NCI-H146 treated with DMSO at 0.1 percent for 48 hours (cell line): ENCODE measurements at regions not wholly inside any gene's neighbourhood (a gene's known extent, or its start where the extent isn't known, plus 50 kb on each side); places are given as distances from the start of the nearest gene placed in this dataset.

Source experiments
- DNase-seq: peaks from one replicate; lab custom pipeline; 2025; ENCODE audit not compliant: unreplicated experiment; lab: John Stamatoyannopoulos, UW

DNA sequence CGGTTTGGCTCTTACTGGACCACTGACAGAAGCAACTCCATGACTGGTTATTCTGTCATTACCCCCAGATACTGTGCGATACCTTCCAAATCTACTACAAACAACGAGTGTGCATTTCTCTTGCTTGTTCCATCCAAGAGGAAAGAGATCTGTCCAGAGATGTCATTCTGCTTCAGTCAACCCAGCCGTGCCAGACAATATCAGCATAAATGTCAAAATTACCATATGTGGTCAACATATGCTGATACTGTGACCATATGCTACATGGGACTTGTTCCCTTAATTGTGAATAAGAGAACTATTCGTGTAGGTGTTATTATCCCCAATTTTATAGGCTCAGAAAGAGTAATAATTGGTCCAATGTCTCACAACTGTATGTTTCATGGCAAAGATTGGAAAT is 143.2 kb upstream of the PRSS1 start:
- DNase-seq: no peak

GRCh38 chr7:142604671-142605070 is 144.6 kb upstream of the PRSS1 start:
- DNase-seq: no peak

DNA sequence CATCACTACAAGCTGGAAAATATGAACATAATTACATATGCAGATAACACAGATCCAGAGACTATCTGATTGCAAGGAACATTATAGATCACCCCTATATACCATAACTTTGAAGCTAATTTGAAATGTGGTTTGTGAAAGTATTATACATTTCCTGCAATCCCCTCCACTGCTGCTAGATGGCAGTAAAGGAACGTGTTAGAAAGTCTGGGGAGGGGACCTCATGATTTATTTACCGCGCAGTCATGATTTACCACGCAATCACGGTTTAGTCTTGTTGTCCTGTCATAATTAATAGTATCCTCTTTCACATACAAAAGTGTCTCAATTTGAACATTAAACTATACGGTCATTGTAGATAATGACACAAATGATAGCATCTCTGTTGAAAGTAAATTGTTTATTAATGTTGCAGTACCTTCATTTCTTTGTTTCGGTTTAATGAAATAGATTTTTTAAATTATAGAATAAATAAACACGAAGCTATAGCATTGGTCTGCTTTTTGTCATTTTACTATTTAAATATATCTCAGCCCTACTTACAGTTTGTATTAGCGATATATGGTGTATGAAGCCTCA is 145.3 kb upstream of the PRSS1 start:
- DNase-seq: no peak

DNA sequence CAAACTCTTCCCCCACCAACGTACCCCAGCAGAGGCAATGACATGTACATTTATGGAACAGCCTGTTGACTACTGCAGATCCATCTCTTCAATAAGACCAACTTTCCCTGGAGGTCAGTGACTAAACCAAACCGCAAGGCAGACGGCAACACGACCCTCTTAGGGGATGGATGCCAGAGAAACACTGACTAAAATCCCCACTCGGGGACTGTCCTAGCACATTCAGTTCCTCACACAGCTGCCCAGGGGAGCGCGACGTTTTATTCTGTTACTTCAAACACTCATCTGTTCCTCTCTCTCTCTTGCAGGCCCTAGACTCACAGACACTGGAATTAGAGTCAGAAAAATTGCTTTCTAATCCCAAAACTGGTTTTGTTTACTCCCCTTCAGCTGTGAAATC is 146.5 kb upstream of the PRSS1 start:
- DNase-seq: no peak

GRCh38 chr7:142602183-142602582 is 147.1 kb upstream of the PRSS1 start:
- DNase-seq: no peak

- no peak for DNase-seq
Measured at GRCh38 chr7:142598297-142598696, 151.0 kb upstream of the PRSS1 start.

DNA sequence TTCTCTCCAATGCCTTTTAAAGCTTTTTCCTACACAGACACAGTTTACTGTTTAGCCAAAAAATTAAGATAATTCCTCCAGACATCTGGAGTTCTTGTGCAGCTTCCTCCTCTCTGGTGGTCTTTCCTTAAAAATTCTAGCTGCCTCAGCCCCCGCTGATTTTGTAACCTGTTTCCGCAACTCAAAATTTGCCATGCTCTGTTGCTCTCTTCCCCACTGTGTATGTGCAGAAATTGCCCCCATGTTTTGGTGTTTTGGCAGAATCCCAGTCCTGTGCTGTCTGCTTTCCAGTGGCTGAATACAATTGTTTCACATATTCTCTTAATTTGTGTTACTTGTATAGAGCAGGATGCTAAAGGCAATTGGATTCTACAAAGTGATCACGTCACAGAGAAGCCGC is 151.7 kb upstream of the PRSS1 start:
- DNase-seq: no peak

DNA sequence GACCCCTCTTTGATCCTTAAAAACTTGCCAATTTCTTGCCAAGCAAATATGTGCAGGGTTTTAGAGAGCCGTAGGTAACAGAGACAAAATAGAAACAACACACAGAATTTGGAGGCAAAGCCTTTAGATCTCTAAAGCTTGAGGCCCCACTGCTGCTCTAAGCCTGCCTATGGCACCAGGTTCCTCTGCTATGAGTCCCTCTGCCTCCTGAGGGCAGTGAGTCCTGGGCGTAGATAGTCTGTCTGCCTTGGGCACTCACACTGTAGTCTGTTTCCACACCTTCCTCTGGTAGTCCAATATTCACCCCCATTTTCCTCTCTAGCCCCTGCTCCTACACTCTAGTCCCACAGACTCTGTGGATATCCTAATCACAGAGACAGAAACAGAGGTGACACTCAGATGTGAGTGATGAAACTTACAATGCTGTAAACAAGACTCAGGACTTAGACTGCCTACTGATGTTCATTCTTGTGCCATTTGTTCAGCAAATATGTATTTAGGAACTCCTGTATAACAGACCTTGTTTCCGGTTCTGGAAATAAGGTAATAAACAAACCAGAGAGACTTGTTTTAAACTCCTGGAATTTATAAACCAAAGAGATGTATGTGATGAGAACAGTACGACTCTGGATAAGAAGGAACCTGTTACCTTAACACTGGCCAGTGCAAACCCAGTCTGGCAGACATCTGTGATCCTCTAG is 153.3 kb upstream of the PRSS1 start:
- DNase-seq: no peak

GRCh38 chr7:142594078-142594477 is 155.2 kb upstream of the PRSS1 start:
- DNase-seq: no peak

DNA sequence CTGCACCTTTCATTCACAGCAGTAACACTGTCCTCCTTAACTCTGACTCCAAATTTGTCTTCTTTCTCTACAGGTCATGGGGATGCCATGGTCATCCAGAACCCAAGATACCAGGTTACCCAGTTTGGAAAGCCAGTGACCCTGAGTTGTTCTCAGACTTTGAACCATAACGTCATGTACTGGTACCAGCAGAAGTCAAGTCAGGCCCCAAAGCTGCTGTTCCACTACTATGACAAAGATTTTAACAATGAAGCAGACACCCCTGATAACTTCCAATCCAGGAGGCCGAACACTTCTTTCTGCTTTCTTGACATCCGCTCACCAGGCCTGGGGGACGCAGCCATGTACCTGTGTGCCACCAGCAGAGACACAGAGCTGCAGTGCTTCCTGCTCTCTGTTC is 156.2 kb upstream of the PRSS1 start:
- DNase-seq: no peak

DNA sequence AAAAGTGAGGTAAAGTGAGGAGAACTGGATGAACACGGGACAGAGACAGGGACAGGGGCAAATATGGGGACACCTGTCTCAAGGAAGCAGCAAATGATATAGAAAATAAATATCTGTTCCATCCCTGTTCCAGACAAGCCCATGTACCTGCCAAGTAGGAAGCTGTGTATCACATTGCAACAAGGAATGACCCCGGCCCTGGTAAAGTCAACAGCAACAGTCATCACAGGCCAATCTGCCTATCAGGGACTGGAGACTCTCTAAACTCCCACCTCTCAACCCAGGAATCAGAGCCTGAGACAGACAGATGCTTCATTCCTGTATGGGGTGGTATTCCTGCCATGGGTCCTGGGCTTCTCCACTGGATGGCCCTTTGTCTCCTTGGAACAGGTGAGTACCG is 156.6 kb upstream of the PRSS1 start:
- no peak for DNase-seq

GRCh38 chr7:142592231-142592630 is 157.0 kb upstream of the PRSS1 start:
- DNase-seq: no peak

DNA sequence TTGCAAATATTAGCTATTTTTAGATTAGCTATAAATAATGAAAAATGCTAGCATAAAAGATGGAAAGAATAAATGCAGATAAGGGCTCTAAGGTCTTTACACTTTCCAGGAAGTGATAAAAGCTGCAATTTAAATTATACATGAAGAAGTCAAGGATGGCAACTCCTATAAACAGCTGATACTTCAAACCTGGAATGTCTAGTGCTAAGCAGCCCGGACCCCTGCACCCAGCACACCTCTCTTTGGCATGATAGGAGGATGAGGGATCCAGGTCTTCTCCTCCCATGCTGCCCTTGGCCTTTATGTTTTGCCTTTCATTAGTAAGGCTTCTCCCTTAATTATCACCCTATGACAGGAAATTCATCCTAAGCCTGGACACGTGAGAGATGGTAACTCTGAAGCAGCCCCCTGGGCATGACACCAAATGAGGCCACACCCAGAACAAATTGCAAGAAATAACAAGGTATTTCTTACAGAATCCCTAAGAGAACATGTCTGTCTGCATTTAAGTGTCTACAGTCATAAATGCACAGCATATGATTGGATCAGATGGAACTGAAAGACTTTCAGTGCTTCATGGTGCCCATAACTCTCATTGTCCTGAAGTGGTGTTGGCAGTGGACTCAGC is 158.3 kb upstream of the PRSS1 start:
- DNase-seq: no peak

DNA sequence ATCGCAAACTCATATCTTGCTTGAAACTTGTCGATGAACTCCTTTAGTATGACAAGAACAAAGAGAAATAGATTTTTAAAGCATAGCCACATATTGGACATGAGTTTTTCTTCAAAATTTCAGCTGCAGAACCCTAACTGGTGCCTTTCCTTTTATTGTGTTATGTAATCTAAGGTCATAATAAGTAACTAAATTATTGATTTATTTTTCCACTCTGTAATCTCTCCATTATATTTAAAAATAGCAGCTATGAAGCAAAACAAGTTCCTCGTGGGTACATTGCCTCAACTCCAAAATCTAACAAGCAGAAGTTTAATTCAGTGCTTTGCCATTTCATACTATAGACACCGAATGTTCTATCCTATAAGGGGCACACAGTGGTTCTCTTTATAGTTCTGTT is 159.2 kb upstream of the PRSS1 start:
- no peak for DNase-seq

GRCh38 chr7:142587578-142588191 is 161.6 kb upstream of the PRSS1 start:
- no peak for DNase-seq

DNA sequence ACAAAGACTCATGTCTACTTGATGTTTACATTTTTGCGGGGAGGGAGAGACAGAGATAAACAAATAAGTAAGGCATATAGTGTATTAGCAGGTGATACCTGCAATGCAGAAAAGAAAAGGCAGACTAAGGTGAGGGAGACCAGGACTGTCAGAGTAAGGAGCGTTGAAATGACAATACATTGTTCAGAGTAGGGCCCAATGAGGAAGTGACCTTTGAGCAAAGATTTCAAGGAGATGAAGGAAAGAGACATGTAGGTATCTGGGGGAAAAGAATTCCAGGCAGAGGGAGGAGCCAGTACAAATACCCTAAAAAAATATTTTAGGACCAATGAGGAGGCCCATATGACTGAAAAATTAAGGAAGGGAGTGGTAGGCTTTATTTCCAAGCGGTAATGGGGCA is 162.7 kb upstream of the PRSS1 start:
- no peak for DNase-seq

GRCh38 chr7:142585425-142585824 is 163.8 kb upstream of the PRSS1 start:
- DNase-seq: no peak

DNA sequence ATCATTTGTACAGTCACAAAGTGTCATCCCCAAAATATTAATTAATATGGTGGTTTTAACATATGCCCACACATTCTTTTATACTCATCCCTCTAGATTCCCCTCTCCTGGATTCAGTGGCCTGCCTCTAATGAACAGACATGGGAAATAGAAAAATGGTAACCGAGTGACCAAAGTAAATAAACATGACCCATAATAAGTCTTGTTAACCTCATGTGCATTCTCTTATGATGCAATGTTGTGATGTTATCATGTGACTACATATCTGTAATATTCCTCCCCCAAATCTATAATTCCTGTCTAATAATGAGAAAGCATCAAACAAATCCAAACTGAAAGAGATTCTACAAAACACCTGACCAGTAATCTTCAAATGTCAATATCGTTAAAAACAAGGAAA is 164.5 kb upstream of the PRSS1 start:
- DNase-seq: no peak

- DNase-seq: no peak
Measured at GRCh38 chr7:142583446-142583845, 165.8 kb upstream of the PRSS1 start.

DNA sequence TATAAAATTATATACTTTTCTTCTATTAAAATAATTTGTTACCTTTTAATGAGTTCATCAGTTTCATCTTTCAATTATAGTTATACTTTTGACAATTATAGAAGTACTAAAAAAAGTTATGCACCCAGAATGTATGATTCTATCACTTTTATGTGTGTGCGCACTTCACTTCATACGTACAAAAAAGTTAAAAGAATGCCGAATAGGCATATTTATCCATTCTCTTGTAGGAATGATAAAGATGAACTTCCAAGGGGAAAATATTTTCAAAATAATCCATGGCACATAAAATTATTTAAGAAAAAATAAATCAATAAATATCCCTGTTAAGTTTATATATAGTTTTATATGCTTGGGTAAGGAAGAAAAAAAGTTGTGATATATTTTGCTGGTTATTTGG is 166.9 kb upstream of the PRSS1 start:
- no peak for DNase-seq

DNA sequence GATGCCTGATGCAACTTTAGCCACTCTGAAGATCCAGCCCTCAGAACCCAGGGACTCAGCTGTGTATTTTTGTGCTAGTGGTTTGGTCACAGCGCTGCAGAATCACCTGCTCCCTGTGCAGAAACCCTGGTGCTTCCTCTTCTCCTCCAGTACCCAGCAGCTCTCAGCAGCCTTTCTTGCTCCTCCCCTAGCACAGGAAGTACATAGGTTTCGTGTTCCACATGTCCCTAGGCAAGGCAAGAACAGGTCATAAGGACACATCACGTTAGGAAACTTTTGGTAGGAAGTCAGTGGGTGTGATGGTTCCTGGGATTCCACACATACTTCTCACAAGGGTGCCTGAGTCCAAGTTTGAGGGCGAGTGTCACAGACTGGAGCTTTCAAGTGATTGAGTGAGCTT is 167.9 kb upstream of the PRSS1 start:
- DNase-seq: no peak

- no peak for DNase-seq
Measured at GRCh38 chr7:142579946-142580345, 169.3 kb upstream of the PRSS1 start.
